ENCODE measurements at regions not wholly inside any gene's neighbourhood (a gene's known extent, or its start where the extent isn't known, plus 50 kb on each side); places are given as distances from the start of the nearest gene placed in this dataset.

DNA sequence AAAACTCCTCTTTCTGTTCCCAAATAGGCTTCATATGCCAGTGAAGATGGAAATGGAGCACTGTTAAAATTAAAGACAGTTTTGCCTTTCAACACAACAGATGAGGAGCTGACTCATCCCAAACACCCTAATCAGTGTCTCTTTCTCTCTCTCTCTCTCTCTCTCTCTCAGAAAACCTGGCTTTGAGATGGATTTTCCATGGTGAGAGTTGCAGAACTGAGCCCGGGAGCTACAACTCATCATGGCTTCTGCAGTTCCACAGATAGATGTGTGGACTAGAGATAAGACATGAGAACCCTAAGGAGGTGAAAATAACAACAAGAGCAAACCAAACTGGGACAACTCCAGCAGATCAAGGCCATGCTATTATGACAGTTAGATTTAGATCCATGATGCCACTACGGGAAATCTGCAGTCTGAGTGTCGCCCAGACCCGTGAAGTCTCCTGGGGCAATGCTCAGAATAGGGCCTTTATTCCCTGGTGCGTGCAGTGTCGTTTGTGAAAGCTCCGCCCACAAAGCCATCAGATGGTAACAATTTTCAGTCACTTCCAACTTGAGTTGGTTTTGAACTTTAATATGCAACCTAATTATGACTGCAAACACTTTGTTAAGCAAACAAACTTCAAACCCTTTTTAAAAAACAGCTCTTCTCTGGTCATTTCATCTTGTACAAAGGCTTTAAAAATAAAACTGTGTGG, 338.2 kb upstream of the PREP start:
- no peaks in the 10 kb centered on the region for H4K20me1 ChIP-seq (ENCODE audit: insufficient read depth, low read length)
- TF ChIP-seq ZNF136 (CRISPR knock-in tag; IDR thresholded peaks at IDR 0.05; ENCODE audit: low read depth) (no peak), ZBTB38 (CRISPR knock-in tag; IDR thresholded peaks at IDR 0.05) (no peak), KLF6 (CRISPR knock-in tag; IDR thresholded peaks at IDR 0.05) (no peak), ZSCAN22 (CRISPR knock-in tag; IDR thresholded peaks at IDR 0.05) (no peak)
- WGBS (ENCODE audit: low lambda C conversion rate), result 0% methylated on average over 7 of the region's 7 CpGs
- no peak overlapping the region for H3K9ac ChIP-seq (ENCODE audit: insufficient read depth, low read depth, low read length)
- no peak overlapping the region for H3K4me2 ChIP-seq (ENCODE audit: low read depth, low read length)
- ChIA-PET CTCF (ENCODE audit: low intra/inter-chr PET ratio, low total read pairs) (no interaction called here), POLR2A (no interaction called here)
- H3K9me3 ChIP-seq (ENCODE audit: low read length), result no peaks in the 10 kb centered on the region
- intact Hi-C loops (cut with micrococcal nuclease; ENCODE audit: unreplicated experiment), result no loop called here
- peaks cover 0 to 18% of the 10 kb centered on the region in 2 experiments; a peak in 3 of 5 replicates for H3K27me3 ChIP-seq (ENCODE audit: control insufficient read depth in 1 of 2, insufficient read depth in 2 of 2, low read length in 2 of 2)
- no peak for FAIRE-seq
- H3K4me3 ChIP-seq (replicated peaks in 1 of 3; ENCODE audit: insufficient read depth in 1 of 3, low read depth in 2 of 3, low read length in 3 of 3), result no peak overlapping the region
- H3K79me2 ChIP-seq (ENCODE audit: insufficient read depth, low read length), result no peaks in the 10 kb centered on the region
- no peak overlapping the region for H3K27ac ChIP-seq (ENCODE audit: extremely low read length, insufficient read depth, low read length)
- in situ Hi-C loops (cut with HindIII; ENCODE audit: extremely low pct_ligation_motif_present, low pct_unique_long_range_greater_than_20kb), result loop anchor here (25.0 kb wide), 1 partner anchor 471 kb away; no protein-coding TSS in a partner anchor
- no peaks in the 10 kb centered on the region for H3K4me1 ChIP-seq (ENCODE audit: insufficient read depth, low read length)
- no TSS peak for BruUV-seq (replicated peaks)
- ATAC-seq, result no peak
- no peak for DNase-seq (ENCODE audit: low spot score)
- no peaks in the 10 kb centered on the region for H3K36me3 ChIP-seq (replicated peaks in 1 of 2; ENCODE audit: control insufficient read depth in 1 of 2, insufficient read depth in 2 of 2, low read length in 2 of 2)
- H2AFZ ChIP-seq (ENCODE audit: low read length), result no peak overlapping the region

DNA sequence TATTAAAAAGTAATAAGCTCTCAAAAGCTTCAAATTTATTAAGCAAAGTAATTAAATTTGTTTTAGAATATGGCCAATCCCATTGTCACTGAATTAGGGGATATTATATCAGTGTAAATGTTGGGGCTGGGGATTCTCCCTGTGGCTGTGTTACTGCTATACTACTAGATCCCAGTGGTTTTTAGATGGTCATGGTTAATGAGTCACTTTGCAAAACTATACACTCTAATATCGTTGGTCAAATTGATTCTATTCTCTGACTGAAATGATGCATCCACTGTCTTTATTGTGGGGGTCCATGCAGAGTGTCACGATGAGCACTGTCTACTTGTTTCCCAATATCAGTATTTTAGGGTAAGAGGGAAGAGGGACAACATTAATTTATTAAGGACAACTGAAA, 336.9 kb upstream of the PREP start:
- intact Hi-C loops (cut with micrococcal nuclease; ENCODE audit: unreplicated experiment), result no loop called here
- H3K27me3 ChIP-seq (ENCODE audit: control insufficient read depth in 1 of 2, insufficient read depth in 2 of 2, low read length in 2 of 2), result peaks cover 0 to 18% of the 10 kb centered on the region in 2 experiments; a peak in 3 of 5 replicates
- H3K79me2 ChIP-seq (ENCODE audit: insufficient read depth, low read length), result no peaks in the 10 kb centered on the region
- no peaks in the 10 kb centered on the region for H3K36me3 ChIP-seq (replicated peaks in 1 of 2; ENCODE audit: control insufficient read depth in 1 of 2, insufficient read depth in 2 of 2, low read length in 2 of 2)
- ChIA-PET CTCF (ENCODE audit: low intra/inter-chr PET ratio, low total read pairs) (no interaction called here), POLR2A (no interaction called here)
- no peaks in the 10 kb centered on the region for H3K9me3 ChIP-seq (ENCODE audit: low read length)
- H3K4me3 ChIP-seq (replicated peaks in 1 of 3; ENCODE audit: insufficient read depth in 1 of 3, low read depth in 2 of 3, low read length in 3 of 3), result no peak overlapping the region
- H2AFZ ChIP-seq (ENCODE audit: low read length), result no peak overlapping the region
- H4K20me1 ChIP-seq (ENCODE audit: insufficient read depth, low read length), result no peaks in the 10 kb centered on the region
- H3K9ac ChIP-seq (ENCODE audit: insufficient read depth, low read depth, low read length), result no peak overlapping the region
- no peak for FAIRE-seq
- 0% methylated on average over 2 of the region's 2 CpGs for WGBS (ENCODE audit: low lambda C conversion rate)
- no peak overlapping the region for H3K4me2 ChIP-seq (ENCODE audit: low read depth, low read length)
- in situ Hi-C loops (cut with HindIII; ENCODE audit: extremely low pct_ligation_motif_present, low pct_unique_long_range_greater_than_20kb), result loop anchor here (10.0 to 25.0 kb wide), 2 partner anchors 473 to 565 kb away; no protein-coding TSS in a partner anchor
- no TSS peak for BruUV-seq (replicated peaks)
- no peak for TF ChIP-seq SP4 (CRISPR knock-in tag; IDR thresholded peaks at IDR 0.05)
- no peak for TF ChIP-seq ZEB1 (IDR thresholded peaks at IDR 0.05; ENCODE audit: insufficient replicate concordance, low read depth)
- no peak for TF ChIP-seq ZNF589 (CRISPR knock-in tag; conservative IDR thresholded peaks at IDR 0.05)
- TF ChIP-seq, protein P1, sequence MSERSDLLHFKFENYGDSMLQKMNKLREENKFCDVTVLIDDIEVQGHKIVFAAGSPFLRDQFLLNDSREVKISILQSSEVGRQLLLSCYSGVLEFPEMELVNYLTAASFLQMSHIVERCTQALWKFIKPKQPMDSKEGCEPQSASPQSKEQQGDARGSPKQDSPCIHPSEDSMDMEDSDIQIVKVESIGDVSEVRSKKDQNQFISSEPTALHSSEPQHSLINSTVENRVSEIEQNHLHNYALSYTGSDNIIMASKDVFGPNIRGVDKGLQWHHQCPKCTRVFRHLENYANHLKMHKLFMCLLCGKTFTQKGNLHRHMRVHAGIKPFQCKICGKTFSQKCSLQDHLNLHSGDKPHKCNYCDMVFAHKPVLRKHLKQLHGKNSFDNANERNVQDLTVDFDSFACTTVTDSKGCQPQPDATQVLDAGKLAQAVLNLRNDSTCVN (CRISPR knock-in tag; IDR thresholded peaks at IDR 0.05; ENCODE audit: borderline replicate concordance), result no peak
- TF ChIP-seq JUNB (CRISPR knock-in tag; IDR thresholded peaks at IDR 0.05; ENCODE audit: borderline replicate concordance), result no peak
- TF ChIP-seq, protein P2, sequence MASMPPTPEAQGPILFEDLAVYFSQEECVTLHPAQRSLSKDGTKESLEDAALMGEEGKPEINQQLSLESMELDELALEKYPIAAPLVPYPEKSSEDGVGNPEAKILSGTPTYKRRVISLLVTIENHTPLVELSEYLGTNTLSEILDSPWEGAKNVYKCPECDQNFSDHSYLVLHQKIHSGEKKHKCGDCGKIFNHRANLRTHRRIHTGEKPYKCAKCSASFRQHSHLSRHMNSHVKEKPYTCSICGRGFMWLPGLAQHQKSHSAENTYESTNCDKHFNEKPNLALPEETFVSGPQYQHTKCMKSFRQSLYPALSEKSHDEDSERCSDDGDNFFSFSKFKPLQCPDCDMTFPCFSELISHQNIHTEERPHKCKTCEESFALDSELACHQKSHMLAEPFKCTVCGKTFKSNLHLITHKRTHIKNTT (CRISPR knock-in tag; IDR thresholded peaks at IDR 0.05), result no peak
- TF ChIP-seq SP5 (CRISPR knock-in tag; IDR thresholded peaks at IDR 0.05; ENCODE audit: borderline replicate concordance, low read depth), result no peak
- no peak overlapping the region for H3K27ac ChIP-seq (ENCODE audit: extremely low read length, insufficient read depth, low read length)
- ATAC-seq, result no peak
- DNase-seq (ENCODE audit: low spot score), result no peak
- H3K4me1 ChIP-seq (ENCODE audit: insufficient read depth, low read length), result no peaks in the 10 kb centered on the region
